ENCODE measurements at regions not wholly inside any gene's neighbourhood (a gene's known extent, or its start where the extent isn't known, plus 50 kb on each side); places are given as distances from the start of the nearest gene placed in this dataset.

- Histone ChIP-seq H3K79me2 (ENCODE audit: control insufficient read depth, insufficient read depth, low read length) (peaks cover 87% of the 10 kb centered on the region), H3K4me3 (replicated peaks in 1 of 3; ENCODE audit: insufficient read depth in 1 of 3, low read depth in 1 of 3, low read length in 3 of 3) (no peak overlapping the region), H3K9me3 (replicated peaks; ENCODE audit: control insufficient read depth, insufficient read depth, low read length) (no peaks in the 10 kb centered on the region), H3K9me1 (replicated peaks; ENCODE audit: control insufficient read depth, extremely low read depth, insufficient read depth, low read length) (no peaks in the 10 kb centered on the region), H3K27me3 (ENCODE audit: control insufficient read depth in 2 of 2, insufficient read depth in 2 of 2, low read length in 2 of 2) (no peaks in the 10 kb centered on the region), H3K9ac (replicated peaks; ENCODE audit: extremely low read depth, insufficient read depth, low read length) (no peak overlapping the region), H3K36me3 (ENCODE audit: control insufficient read depth in 2 of 2, extremely low read depth in 1 of 2, insufficient read depth in 2 of 2, low read length in 2 of 2) (peaks cover 4 to 9% of the 10 kb centered on the region in 2 experiments), H2AFZ (ENCODE audit: low read depth, low read length) (no peak overlapping the region), H3K4me2 (ENCODE audit: insufficient read depth, low read length) (no peak overlapping the region), H3K27ac (ENCODE audit: insufficient read depth, low read depth, low read length) (no peak overlapping the region), H4K20me1 (replicated peaks; ENCODE audit: control insufficient read depth, extremely low read depth, insufficient read depth, low read length) (peaks cover 8% of the 10 kb centered on the region), H3K4me1 (ENCODE audit: control insufficient read depth, extremely low read depth, insufficient read depth, low read length) (peaks cover 15% of the 10 kb centered on the region)
- intact Hi-C loops (cut with micrococcal nuclease), result loop anchor here (5.0 kb wide), 1 partner anchor 424 kb away; no protein-coding TSS in a partner anchor
- no peak for TF ChIP-seq POLR2A (IDR thresholded peaks at IDR 0.05; ENCODE audit: low read depth, low read length)
- TF ChIP-seq JUN (IDR thresholded peaks at IDR 0.05; ENCODE audit: borderline replicate concordance, insufficient read depth, insufficient read length, low read depth), result no peak
- no peak for TF ChIP-seq EZH2 (IDR thresholded peaks at IDR 0.05; ENCODE audit: borderline replicate concordance, low read depth, low read length, severe bottlenecking)
- TF ChIP-seq POLR2AphosphoS5 (IDR thresholded peaks at IDR 0.05; ENCODE audit: insufficient read depth, low read depth, low read length), result no peak
- TF ChIP-seq GATA2 (IDR thresholded peaks at IDR 0.05; ENCODE audit: insufficient read depth, insufficient read length, low read depth, low read length), result no peak
- TF ChIP-seq, protein P1, sequence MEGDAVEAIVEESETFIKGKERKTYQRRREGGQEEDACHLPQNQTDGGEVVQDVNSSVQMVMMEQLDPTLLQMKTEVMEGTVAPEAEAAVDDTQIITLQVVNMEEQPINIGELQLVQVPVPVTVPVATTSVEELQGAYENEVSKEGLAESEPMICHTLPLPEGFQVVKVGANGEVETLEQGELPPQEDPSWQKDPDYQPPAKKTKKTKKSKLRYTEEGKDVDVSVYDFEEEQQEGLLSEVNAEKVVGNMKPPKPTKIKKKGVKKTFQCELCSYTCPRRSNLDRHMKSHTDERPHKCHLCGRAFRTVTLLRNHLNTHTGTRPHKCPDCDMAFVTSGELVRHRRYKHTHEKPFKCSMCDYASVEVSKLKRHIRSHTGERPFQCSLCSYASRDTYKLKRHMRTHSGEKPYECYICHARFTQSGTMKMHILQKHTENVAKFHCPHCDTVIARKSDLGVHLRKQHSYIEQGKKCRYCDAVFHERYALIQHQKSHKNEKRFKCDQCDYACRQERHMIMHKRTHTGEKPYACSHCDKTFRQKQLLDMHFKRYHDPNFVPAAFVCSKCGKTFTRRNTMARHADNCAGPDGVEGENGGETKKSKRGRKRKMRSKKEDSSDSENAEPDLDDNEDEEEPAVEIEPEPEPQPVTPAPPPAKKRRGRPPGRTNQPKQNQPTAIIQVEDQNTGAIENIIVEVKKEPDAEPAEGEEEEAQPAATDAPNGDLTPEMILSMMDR (IDR thresholded peaks at IDR 0.05; ENCODE audit: extremely low read depth in 1 of 2, insufficient read depth in 1 of 2, low read depth in 1 of 2, low read length in 2 of 2), result no peak
- TF ChIP-seq, protein P2, sequence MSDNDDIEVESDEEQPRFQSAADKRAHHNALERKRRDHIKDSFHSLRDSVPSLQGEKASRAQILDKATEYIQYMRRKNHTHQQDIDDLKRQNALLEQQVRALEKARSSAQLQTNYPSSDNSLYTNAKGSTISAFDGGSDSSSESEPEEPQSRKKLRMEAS (IDR thresholded peaks at IDR 0.05; ENCODE audit: insufficient read depth, insufficient read length), result no peak
- no peak for TF ChIP-seq MYC (IDR thresholded peaks at IDR 0.05; ENCODE audit: low read depth, low read length)
- TF ChIP-seq FOS (IDR thresholded peaks at IDR 0.05; ENCODE audit: borderline replicate concordance, insufficient read depth, low read length), result no peak
- FAIRE-seq (no peak), DNase-seq (ENCODE audit: low read depth, low spot score) (no peak)
- POLR2A ChIA-PET, result interaction anchor here (0.6 kb wide), 1 partner anchor 54 kb away, joined by 3 read pairs; no protein-coding TSS in a partner anchor
- dilution Hi-C loops (cut with MboI; ENCODE audit: extremely low pct_ligation_motif_present, low sequenced_read_pairs), result no loop called here
- CTCF ChIA-PET, result interaction anchor here (1.4 to 2.3 kb wide), 3 partner anchors 11 to 198 kb away, joined by 6 to 10 read pairs (median 6); no protein-coding TSS in a partner anchor
- no TSS peak for BruUV-seq (replicated peaks)
Measured at GRCh38 chr9:110101531-110102161, 106.3 kb downstream of the C9orf152 start.

Data from endothelial cell of umbilical vein (primary cell).